ENCODE measurements at regions not wholly inside any gene's neighbourhood (a gene's known extent, or its start where the extent isn't known, plus 50 kb on each side); places are given as distances from the start of the nearest gene placed in this dataset.

GRCh38 chr1:4444086-4444485 is 210.3 kb upstream of the AJAP1 start:
- TF ChIP-seq CTCF (IDR thresholded peaks at IDR 0.05) = no peak
- no peak for TF ChIP-seq POLR2A (IDR thresholded peaks at IDR 0.05)
